Activated B cell treated with CpG ODN at 0.5 μM for 24 hours (primary cell): ENCODE measurements at regions not wholly inside any gene's neighbourhood (a gene's known extent, or its start where the extent isn't known, plus 50 kb on each side); places are given as distances from the start of the nearest gene placed in this dataset.

Source experiments
- ATAC-seq: fragments of 200-7000 bp; cut with Tn5 transposase; one replicate; pipeline ENCODE4 v1.10.0; 2021; ENCODE audit warnings: low read depth, mild to moderate bottlenecking, moderate library complexity
- CTCF ChIA-PET: fragments of 350-600 bp; sonication (Branson Sonifier 250); formaldehyde crosslinking; loops from one replicate; lab custom pipeline; 2021; ENCODE audit warnings: antibody characterized with exemption; lab: Charles Lee
- POLR2A ChIA-PET: fragments of 350-600 bp; sonication (Branson Sonifier 250); formaldehyde crosslinking; loops from one replicate; lab custom pipeline; 2021; ENCODE audit warnings: antibody characterized with exemption; lab: Charles Lee
- DNase-seq: peaks from one replicate; pipeline ENCODE4 v3.0.0; 2022
- H3K27ac Mint-ChIP-seq: one replicate; pipeline ENCODE4 v1.8.0; 2020; ENCODE audit warnings: mixed read lengths
- H3K27me3 Mint-ChIP-seq: one replicate; pipeline ENCODE4 v1.8.0; 2021; ENCODE audit warnings: mixed read lengths
- H3K36me3 Mint-ChIP-seq: one replicate; pipeline ENCODE4 v1.8.0; 2021; ENCODE audit warnings: low read depth, mixed read lengths
- H3K4me1 Mint-ChIP-seq: one replicate; pipeline ENCODE4 v1.8.0; 2021; ENCODE audit warnings: mixed read lengths
- H3K4me3 Mint-ChIP-seq: one replicate; pipeline ENCODE4 v1.8.0; 2020; ENCODE audit warnings: mild to moderate bottlenecking, mixed read lengths
- H3K9me3 Mint-ChIP-seq: one replicate; pipeline ENCODE4 v1.8.0; 2020; ENCODE audit warnings: mixed read lengths
- CTCF ChIP-seq: fragments of 200-600 bp; IDR thresholded peaks from one replicate; pipeline ENCODE4 v1.8.0; 2022; ENCODE audit warnings: antibody characterized with exemption, mild to moderate bottlenecking
- intact Hi-C: fragments of 100-400 bp; cut with micrococcal nuclease; formaldehyde crosslinking; loops from one replicate; pipeline ENCODE4 v1.15.1; 2024

DNA sequence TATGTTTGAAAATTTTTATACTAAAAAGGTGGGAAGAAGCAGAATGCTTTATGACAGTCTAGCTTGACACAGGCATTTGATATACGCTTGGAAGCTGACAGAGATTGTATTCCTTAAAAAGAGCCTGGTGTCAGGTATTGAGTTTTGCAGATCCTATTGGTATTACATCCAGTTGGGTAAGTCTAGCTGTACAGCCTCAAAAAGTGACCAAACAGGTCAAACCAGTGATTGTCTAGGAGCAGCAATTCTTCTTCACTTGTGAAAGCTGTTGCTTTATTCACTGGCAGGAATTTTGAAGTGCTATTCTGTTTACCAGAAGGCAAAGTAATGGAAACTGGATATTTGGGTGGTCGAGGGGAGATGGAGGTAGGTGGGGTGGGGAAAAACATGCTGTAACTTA is 77.5 kb downstream of the UCHL1 start:
- no peaks in the 10 kb centered on the region for H3K36me3 Mint-ChIP-seq
- H3K4me1 Mint-ChIP-seq: no peaks in the 10 kb centered on the region
- no peak for DNase-seq
- intact Hi-C loops: no loop called here
- H3K4me3 Mint-ChIP-seq: no peak overlapping the region
- H3K27me3 Mint-ChIP-seq: peaks cover 7% of the 10 kb centered on the region
- H3K27ac Mint-ChIP-seq: no peak overlapping the region
- TF ChIP-seq CTCF: no peak
- no peaks in the 10 kb centered on the region for H3K9me3 Mint-ChIP-seq
- no peak for ATAC-seq
- CTCF ChIA-PET: no interaction called here
- POLR2A ChIA-PET: no interaction called here

GRCh38 chr4:41339812-41340809 is 83.4 kb downstream of the UCHL1 start:
- no peak overlapping the region for H3K27ac Mint-ChIP-seq
- ChIA-PET POLR2A (no interaction called here), CTCF (no interaction called here)
- no peak for TF ChIP-seq CTCF
- H3K9me3 Mint-ChIP-seq: peaks cover 7% of the 10 kb centered on the region
- ATAC-seq (no peak), DNase-seq (no peak)
- intact Hi-C loops: no loop called here
- H3K36me3 Mint-ChIP-seq: no peaks in the 10 kb centered on the region
- no peaks in the 10 kb centered on the region for H3K27me3 Mint-ChIP-seq
- H3K4me1 Mint-ChIP-seq: no peaks in the 10 kb centered on the region
- H3K4me3 Mint-ChIP-seq: no peak overlapping the region

DNA sequence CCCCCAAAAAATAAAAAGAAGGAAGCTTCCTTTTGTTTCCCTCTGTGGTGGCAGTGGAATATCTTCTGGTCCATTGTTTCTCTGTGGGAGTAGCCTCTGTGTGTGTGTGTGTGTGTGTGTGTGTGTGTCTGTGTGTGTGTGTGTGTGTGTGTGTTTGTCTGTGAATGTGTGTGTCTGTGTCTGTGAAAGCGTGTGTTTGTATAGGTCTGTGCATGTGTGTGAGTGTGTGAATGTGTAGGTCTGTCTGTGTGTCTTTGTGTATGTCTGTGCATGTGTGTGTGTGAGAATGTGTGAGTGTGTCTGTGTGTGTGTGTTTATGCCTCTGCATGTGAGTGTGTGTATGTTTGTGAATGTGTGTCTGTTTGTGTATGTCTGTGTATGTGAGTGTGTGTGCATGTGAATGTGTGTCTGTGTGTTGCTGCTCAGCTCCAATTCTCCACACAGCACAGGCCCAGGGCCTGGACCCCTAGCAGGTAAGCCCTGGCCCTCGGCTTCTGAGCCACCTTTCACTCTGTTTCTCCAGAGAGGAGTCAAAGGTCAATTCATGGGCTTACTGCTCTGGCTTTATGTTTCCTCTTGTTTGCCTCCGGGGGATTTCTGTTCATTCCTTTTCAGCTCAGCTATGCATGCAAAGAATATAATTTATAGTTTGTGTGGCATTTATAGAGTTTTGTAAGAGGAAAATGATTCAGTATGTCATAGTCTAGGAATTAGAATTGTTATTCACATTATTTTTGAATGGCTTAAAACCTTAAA is 89.8 kb downstream of the UCHL1 start:
- no peak overlapping the region for H3K4me3 Mint-ChIP-seq
- H3K4me1 Mint-ChIP-seq: no peaks in the 10 kb centered on the region
- no peaks in the 10 kb centered on the region for H3K36me3 Mint-ChIP-seq
- ChIA-PET CTCF (no interaction called here), POLR2A (no interaction called here)
- peaks cover 2% of the 10 kb centered on the region for H3K9me3 Mint-ChIP-seq
- peaks cover 6% of the 10 kb centered on the region for H3K27me3 Mint-ChIP-seq
- DNase-seq (no peak), ATAC-seq (no peak)
- no peak for TF ChIP-seq CTCF
- H3K27ac Mint-ChIP-seq: no peak overlapping the region
- intact Hi-C loops: no loop called here

DNA sequence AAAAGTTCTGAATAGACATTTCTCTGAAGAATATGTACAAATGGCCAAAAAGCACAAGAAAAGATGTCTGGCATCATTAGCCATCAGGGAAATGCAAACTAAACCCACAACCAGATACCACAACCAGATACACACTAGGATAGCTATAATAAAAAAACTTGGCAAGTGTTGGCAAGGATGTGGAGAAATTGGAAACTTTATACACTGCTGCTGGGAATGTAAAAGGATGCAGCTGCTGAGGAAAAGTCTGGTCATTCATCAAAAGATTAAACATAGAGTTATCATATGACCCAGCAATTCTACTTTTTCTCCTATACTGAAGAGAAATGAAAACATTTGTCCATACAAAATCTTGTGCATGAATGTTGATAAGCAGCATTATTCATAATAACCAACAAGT is 92.3 kb downstream of the UCHL1 start:
- ChIA-PET POLR2A (no interaction called here), CTCF (no interaction called here)
- H3K4me3 Mint-ChIP-seq: no peak overlapping the region

More for the DNA sequence above, 92.3 kb downstream of the UCHL1 start:
- TF ChIP-seq CTCF: no peak
- DNase-seq (no peak), ATAC-seq (no peak)
- intact Hi-C loops: no loop called here
- Mint-ChIP-seq H3K36me3 (no peaks in the 10 kb centered on the region), H3K4me1 (no peaks in the 10 kb centered on the region), H3K27ac (no peak overlapping the region), H3K9me3 (no peaks in the 10 kb centered on the region), H3K27me3 (peaks cover 8% of the 10 kb centered on the region)
